ENCODE measurements at regions not wholly inside any gene's neighbourhood (a gene's known extent, or its start where the extent isn't known, plus 50 kb on each side); places are given as distances from the start of the nearest gene placed in this dataset.
"Not testable (repeated sequence)": the region's sequence is repeated elsewhere in the genome, so short reads cannot be mapped to it uniquely, and the experiment has no call there.

GRCh38 chr13:47875201-47875600 lies 125.9 kb downstream of the SUCLA2 start:
- H3K36me3 ChIP-seq (ENCODE audit: control insufficient read depth in 4 of 4, insufficient read depth in 3 of 4, low read depth in 1 of 4, low read length in 3 of 4), result no peaks in the 10 kb centered on the region
- H3K9ac ChIP-seq (ENCODE audit: low read depth in 1 of 2, low read length in 2 of 2), result no peak overlapping the region
- TF ChIP-seq HNF4A (conservative IDR thresholded peaks at IDR 0.05) (no peak), SP1 (IDR thresholded peaks at IDR 0.05) (no peak), NR2F2 (IDR thresholded peaks at IDR 0.05) (no peak), GABPA (IDR thresholded peaks at IDR 0.05 in 1 of 2, conservative IDR thresholded peaks at IDR 0.05 in 1 of 2) (no peak), MAX (IDR thresholded peaks at IDR 0.05) (no peak), FOXA1 (IDR thresholded peaks at IDR 0.05) (no peak), ATF3 (IDR thresholded peaks at IDR 0.05) (no peak), JUND (IDR thresholded peaks at IDR 0.05) (no peak), RXRA (IDR thresholded peaks at IDR 0.05) (no peak), EGR1 (IDR thresholded peaks at IDR 0.05; ENCODE audit: low read depth in 2 of 2) (no peak), REST (IDR thresholded peaks at IDR 0.05) (no peak), TAF1 (conservative IDR thresholded peaks at IDR 0.05) (no peak), YY1 (IDR thresholded peaks at IDR 0.05) (no peak), CTCF (IDR thresholded peaks at IDR 0.05; ENCODE audit: low read depth, low read length, missing input control) (no peak), ZBTB33 (IDR thresholded peaks at IDR 0.05) (no peak), HNF4G (IDR thresholded peaks at IDR 0.05) (no peak), RAD21 (IDR thresholded peaks at IDR 0.05) (no peak), FOXA2 (IDR thresholded peaks at IDR 0.05) (no peak)
- no peak for DNase-seq (ENCODE audit: low spot score)
- H3K27ac ChIP-seq (ENCODE audit: low read depth in 1 of 2, low read length in 2 of 2), result no peak overlapping the region
- 100% methylated on average over 1 of the region's 1 CpG for WGBS
- no peak overlapping the region for H3K4me3 ChIP-seq (ENCODE audit: low read depth in 1 of 3, low read length in 3 of 3)
- H3K9me3 ChIP-seq (ENCODE audit: control insufficient read depth in 4 of 4, low read length in 3 of 4), result peaks cover 0 to 8% (median 4%) of the 10 kb centered on the region in 4 donors
- H3K4me1 ChIP-seq (ENCODE audit: control insufficient read depth in 4 of 4, insufficient read depth in 4 of 4, low read length in 3 of 4), result no peaks in the 10 kb centered on the region
- no peaks in the 10 kb centered on the region for H3K27me3 ChIP-seq (ENCODE audit: control insufficient read depth in 4 of 4, insufficient read depth in 4 of 4, low read length in 3 of 4)

- H3K4me1 ChIP-seq (ENCODE audit: control insufficient read depth in 4 of 4, insufficient read depth in 4 of 4, low read length in 3 of 4); H3K27ac ChIP-seq (ENCODE audit: low read depth in 1 of 2, low read length in 2 of 2); H3K4me3 ChIP-seq (ENCODE audit: low read depth in 1 of 3, low read length in 3 of 3); H3K9ac ChIP-seq (ENCODE audit: low read depth in 1 of 2, low read length in 2 of 2); DNase-seq (ENCODE audit: low spot score); H3K27me3 ChIP-seq (ENCODE audit: control insufficient read depth in 4 of 4, insufficient read depth in 4 of 4, low read length in 3 of 4); H3K9me3 ChIP-seq (ENCODE audit: control insufficient read depth in 4 of 4, low read length in 3 of 4); H3K36me3 ChIP-seq (ENCODE audit: control insufficient read depth in 4 of 4, insufficient read depth in 3 of 4, low read depth in 1 of 4, low read length in 3 of 4): not testable (repeated sequence)
Observed at GRCh38 chr13:47873987-47874386, 127.1 kb downstream of the SUCLA2 start.

GRCh38 chr13:47873319-47873718 lies 127.8 kb downstream of the SUCLA2 start:
- not testable (repeated sequence) for H3K9ac ChIP-seq (ENCODE audit: low read depth in 1 of 2, low read length in 2 of 2); H3K27me3 ChIP-seq (ENCODE audit: control insufficient read depth in 4 of 4, insufficient read depth in 4 of 4, low read length in 3 of 4); H3K27ac ChIP-seq (ENCODE audit: low read depth in 1 of 2, low read length in 2 of 2); DNase-seq (ENCODE audit: low spot score); H3K9me3 ChIP-seq (ENCODE audit: control insufficient read depth in 4 of 4, low read length in 3 of 4); H3K4me1 ChIP-seq (ENCODE audit: control insufficient read depth in 4 of 4, insufficient read depth in 4 of 4, low read length in 3 of 4); H3K4me3 ChIP-seq (ENCODE audit: low read depth in 1 of 3, low read length in 3 of 3); H3K36me3 ChIP-seq (ENCODE audit: control insufficient read depth in 4 of 4, insufficient read depth in 3 of 4, low read depth in 1 of 4, low read length in 3 of 4)
- WGBS, result 73% methylated on average over 1 of the region's 1 CpG
